ENCODE measurements at regions not wholly inside any gene's neighbourhood (a gene's known extent, or its start where the extent isn't known, plus 50 kb on each side); places are given as distances from the start of the nearest gene placed in this dataset.

GRCh38 chr3:177758126-177758525 is 560.8 kb upstream of the TBL1XR1 start:
- TF ChIP-seq, protein P1, sequence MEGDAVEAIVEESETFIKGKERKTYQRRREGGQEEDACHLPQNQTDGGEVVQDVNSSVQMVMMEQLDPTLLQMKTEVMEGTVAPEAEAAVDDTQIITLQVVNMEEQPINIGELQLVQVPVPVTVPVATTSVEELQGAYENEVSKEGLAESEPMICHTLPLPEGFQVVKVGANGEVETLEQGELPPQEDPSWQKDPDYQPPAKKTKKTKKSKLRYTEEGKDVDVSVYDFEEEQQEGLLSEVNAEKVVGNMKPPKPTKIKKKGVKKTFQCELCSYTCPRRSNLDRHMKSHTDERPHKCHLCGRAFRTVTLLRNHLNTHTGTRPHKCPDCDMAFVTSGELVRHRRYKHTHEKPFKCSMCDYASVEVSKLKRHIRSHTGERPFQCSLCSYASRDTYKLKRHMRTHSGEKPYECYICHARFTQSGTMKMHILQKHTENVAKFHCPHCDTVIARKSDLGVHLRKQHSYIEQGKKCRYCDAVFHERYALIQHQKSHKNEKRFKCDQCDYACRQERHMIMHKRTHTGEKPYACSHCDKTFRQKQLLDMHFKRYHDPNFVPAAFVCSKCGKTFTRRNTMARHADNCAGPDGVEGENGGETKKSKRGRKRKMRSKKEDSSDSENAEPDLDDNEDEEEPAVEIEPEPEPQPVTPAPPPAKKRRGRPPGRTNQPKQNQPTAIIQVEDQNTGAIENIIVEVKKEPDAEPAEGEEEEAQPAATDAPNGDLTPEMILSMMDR (conservative IDR thresholded peaks at IDR 0.05), result no peak
- no peak for TF ChIP-seq EZH2 (IDR thresholded peaks at IDR 0.05; ENCODE audit: low read depth)

Data from PC-9 (cell line).